ENCODE measurements at regions not wholly inside any gene's neighbourhood (a gene's known extent, or its start where the extent isn't known, plus 50 kb on each side); places are given as distances from the start of the nearest gene placed in this dataset.
"Not testable (repeated sequence)": the region's sequence is repeated elsewhere in the genome, so short reads cannot be mapped to it uniquely, and the experiment has no call there.

- TF ChIP-seq EZH2 (IDR thresholded peaks at IDR 0.05; ENCODE audit: insufficient read depth, poor library complexity, severe bottlenecking); EZH2phosphoT487 (IDR thresholded peaks at IDR 0.05; ENCODE audit: insufficient read depth, low read depth): not testable (repeated sequence)
Observed at GRCh38 chr10:9407201-9407600, 1352.7 kb downstream of the GATA3 start.
